ENCODE measurements at regions not wholly inside any gene's neighbourhood (a gene's known extent, or its start where the extent isn't known, plus 50 kb on each side); places are given as distances from the start of the nearest gene placed in this dataset.

DNA sequence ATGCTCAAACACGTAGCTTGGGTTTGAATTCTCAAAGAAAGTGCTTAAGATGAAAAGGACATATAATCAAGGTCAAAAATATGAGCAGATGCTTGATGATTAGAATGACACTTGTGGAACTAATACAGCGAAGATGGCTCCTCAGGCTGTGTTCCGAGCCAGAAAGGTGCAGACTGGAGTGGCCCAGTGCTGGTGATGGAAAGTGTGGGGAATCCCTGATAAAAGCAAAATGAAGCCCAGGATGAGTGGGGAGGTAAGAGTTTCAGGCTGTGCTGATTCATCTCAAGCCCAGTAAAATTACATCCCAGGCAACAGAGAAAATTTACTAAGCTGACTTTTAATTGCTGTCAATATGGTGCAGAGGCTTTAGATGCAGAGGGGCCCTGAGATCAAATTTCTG, 77.8 kb upstream of the IKZF1 start:
- Histone ChIP-seq H3K79me2 (ENCODE audit: control insufficient read depth, low read length) (no peaks in the 10 kb centered on the region), H3K27me3 (ENCODE audit: control insufficient read depth, low read length) (no peaks in the 10 kb centered on the region), H3K4me3 (ENCODE audit: low read length) (no peak overlapping the region), H3K9me2 (replicated peaks; ENCODE audit: control insufficient read depth, low read length) (no peaks in the 10 kb centered on the region), H3K4me2 (ENCODE audit: low read length) (no peak overlapping the region), H3K27ac (ENCODE audit: low read depth, low read length) (no peak overlapping the region), H3K9me3 (ENCODE audit: control insufficient read depth, insufficient read depth, low read length) (peaks cover 27% of the 10 kb centered on the region), H4K20me1 (ENCODE audit: control insufficient read depth, insufficient read depth, low read depth, low read length) (no peaks in the 10 kb centered on the region), H3K4me1 (ENCODE audit: control insufficient read depth, low read length) (peaks cover 26% of the 10 kb centered on the region), H3K36me3 (ENCODE audit: control insufficient read depth, low read length) (peaks cover 7% of the 10 kb centered on the region; the same call in 1 of the 2 replicates), H3F3A (ENCODE audit: control insufficient read depth, insufficient read depth) (peaks cover 4% of the 10 kb centered on the region; the same call in 1 of the 2 replicates)
- TF ChIP-seq, protein P1, sequence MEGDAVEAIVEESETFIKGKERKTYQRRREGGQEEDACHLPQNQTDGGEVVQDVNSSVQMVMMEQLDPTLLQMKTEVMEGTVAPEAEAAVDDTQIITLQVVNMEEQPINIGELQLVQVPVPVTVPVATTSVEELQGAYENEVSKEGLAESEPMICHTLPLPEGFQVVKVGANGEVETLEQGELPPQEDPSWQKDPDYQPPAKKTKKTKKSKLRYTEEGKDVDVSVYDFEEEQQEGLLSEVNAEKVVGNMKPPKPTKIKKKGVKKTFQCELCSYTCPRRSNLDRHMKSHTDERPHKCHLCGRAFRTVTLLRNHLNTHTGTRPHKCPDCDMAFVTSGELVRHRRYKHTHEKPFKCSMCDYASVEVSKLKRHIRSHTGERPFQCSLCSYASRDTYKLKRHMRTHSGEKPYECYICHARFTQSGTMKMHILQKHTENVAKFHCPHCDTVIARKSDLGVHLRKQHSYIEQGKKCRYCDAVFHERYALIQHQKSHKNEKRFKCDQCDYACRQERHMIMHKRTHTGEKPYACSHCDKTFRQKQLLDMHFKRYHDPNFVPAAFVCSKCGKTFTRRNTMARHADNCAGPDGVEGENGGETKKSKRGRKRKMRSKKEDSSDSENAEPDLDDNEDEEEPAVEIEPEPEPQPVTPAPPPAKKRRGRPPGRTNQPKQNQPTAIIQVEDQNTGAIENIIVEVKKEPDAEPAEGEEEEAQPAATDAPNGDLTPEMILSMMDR (IDR thresholded peaks at IDR 0.05; ENCODE audit: low read depth, low read length, poor library complexity, severe bottlenecking), result no peak
- no peak for TF ChIP-seq EZH2phosphoT487 (IDR thresholded peaks at IDR 0.05; ENCODE audit: borderline replicate concordance, low read length)

GRCh38 chr7:50226145-50226544, 78.4 kb upstream of the IKZF1 start:
- H4K20me1 ChIP-seq (ENCODE audit: control insufficient read depth, insufficient read depth, low read depth, low read length), result no peaks in the 10 kb centered on the region
- peaks cover 33% of the 10 kb centered on the region for H3K9me3 ChIP-seq (ENCODE audit: control insufficient read depth, insufficient read depth, low read length)
- no peaks in the 10 kb centered on the region for H3K27me3 ChIP-seq (ENCODE audit: control insufficient read depth, low read length)
- H3K4me1 ChIP-seq (ENCODE audit: control insufficient read depth, low read length), result peaks cover 26% of the 10 kb centered on the region
- H3K9me2 ChIP-seq (replicated peaks; ENCODE audit: control insufficient read depth, low read length), result no peaks in the 10 kb centered on the region
- no peaks in the 10 kb centered on the region for H3K79me2 ChIP-seq (ENCODE audit: control insufficient read depth, low read length)
- peaks cover 7% of the 10 kb centered on the region; the same call in 1 of the 2 replicates for H3K36me3 ChIP-seq (ENCODE audit: control insufficient read depth, low read length)
- H3F3A ChIP-seq (ENCODE audit: control insufficient read depth, insufficient read depth), result peaks cover 4% of the 10 kb centered on the region; the same call in 1 of the 2 replicates
- TF ChIP-seq, protein P1 (IDR thresholded peaks at IDR 0.05; ENCODE audit: low read depth, low read length, poor library complexity, severe bottlenecking), result no peak
- no peak for TF ChIP-seq EZH2phosphoT487 (IDR thresholded peaks at IDR 0.05; ENCODE audit: borderline replicate concordance, low read length)
- no peak overlapping the region for H3K4me3 ChIP-seq (ENCODE audit: low read length)
- H3K27ac ChIP-seq (ENCODE audit: low read depth, low read length), result no peak overlapping the region
- H3K4me2 ChIP-seq (ENCODE audit: low read length), result no peak overlapping the region

DNA sequence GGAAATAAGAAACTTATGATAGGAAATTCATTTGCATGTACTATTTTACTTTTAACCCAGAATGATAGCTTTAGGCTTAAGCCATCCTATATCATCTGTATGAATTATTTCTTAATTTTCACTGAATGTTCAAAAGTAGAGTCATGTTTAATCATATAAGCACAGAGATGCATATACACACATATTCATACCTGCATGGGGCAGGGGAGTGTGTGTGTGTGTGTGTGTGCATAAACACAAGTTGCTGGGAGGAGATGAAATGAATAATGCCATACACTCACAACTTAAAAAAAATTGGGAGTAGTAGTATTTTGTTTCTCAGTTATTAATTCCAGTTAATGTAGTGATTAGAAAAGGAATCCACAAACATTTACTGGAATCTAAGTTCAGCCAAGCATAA, 83.1 kb upstream of the IKZF1 start:
- peaks cover 2% of the 10 kb centered on the region for H3K4me1 ChIP-seq (ENCODE audit: control insufficient read depth, low read length)
- H3K9me3 ChIP-seq (ENCODE audit: control insufficient read depth, insufficient read depth, low read length), result peaks cover 20% of the 10 kb centered on the region; the same call in 1 of the 2 replicates
- no peak overlapping the region for H3K27ac ChIP-seq (ENCODE audit: low read depth, low read length)
- H3K4me3 ChIP-seq (ENCODE audit: low read length), result no peak overlapping the region
- peaks cover 2% of the 10 kb centered on the region; the same call in 1 of the 2 replicates for H3F3A ChIP-seq (ENCODE audit: control insufficient read depth, insufficient read depth)
- no peaks in the 10 kb centered on the region for H3K27me3 ChIP-seq (ENCODE audit: control insufficient read depth, low read length)
- H3K36me3 ChIP-seq (ENCODE audit: control insufficient read depth, low read length), result no peaks in the 10 kb centered on the region
- no peak for TF ChIP-seq EZH2phosphoT487 (IDR thresholded peaks at IDR 0.05; ENCODE audit: borderline replicate concordance, low read length)
- TF ChIP-seq, protein P1 (IDR thresholded peaks at IDR 0.05; ENCODE audit: low read depth, low read length, poor library complexity, severe bottlenecking), result no peak
- no peaks in the 10 kb centered on the region for H4K20me1 ChIP-seq (ENCODE audit: control insufficient read depth, insufficient read depth, low read depth, low read length)
- no peaks in the 10 kb centered on the region for H3K9me2 ChIP-seq (replicated peaks; ENCODE audit: control insufficient read depth, low read length)
- no peaks in the 10 kb centered on the region for H3K79me2 ChIP-seq (ENCODE audit: control insufficient read depth, low read length)
- H3K4me2 ChIP-seq (ENCODE audit: low read length), result no peak overlapping the region
